GM18951 (cell line): ENCODE measurements at regions not wholly inside any gene's neighbourhood (a gene's known extent, or its start where the extent isn't known, plus 50 kb on each side); places are given as distances from the start of the nearest gene placed in this dataset.
"Not testable (repeated sequence)": the region's sequence is repeated elsewhere in the genome, so short reads cannot be mapped to it uniquely, and the experiment has no call there.

Experiments
- POLR2A ChIP-seq: IDR thresholded peaks from 4 replicates; pipeline ENCODE4 v1.6.1; 2011; ENCODE audit warnings: mild to moderate bottlenecking; ENCODE audit not compliant: insufficient read length, insufficient read depth; ENCODE audit errors: extremely low read depth
- in situ Hi-C: fragments of 300-500 bp; cut with MboI; formaldehyde crosslinking; loops from one replicate; pipeline ENCODE4 v1.12.0; 2022; ENCODE audit warnings: low sequenced_read_pairs, mixed read lengths, inconsistent platforms; ENCODE audit not compliant: unreplicated experiment

DNA sequence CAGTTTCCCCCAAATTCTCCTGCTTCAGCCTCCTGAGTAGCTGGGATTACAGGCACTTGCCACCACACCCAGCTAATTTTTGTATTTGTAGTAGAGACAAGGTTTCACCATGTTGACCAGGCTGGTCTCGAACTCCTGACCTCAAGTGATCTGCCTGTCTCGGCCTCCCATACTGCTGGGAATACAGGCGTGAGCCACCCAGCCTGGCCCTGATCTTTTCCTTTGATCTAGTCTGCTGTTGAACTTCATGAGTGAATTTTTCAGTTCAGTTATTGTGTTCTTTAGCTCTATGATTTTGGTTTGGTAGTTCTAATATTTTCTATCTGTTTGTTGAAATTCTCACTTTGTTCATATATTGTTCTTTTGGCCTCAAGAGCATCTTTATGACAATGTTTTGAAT is 83.4 kb upstream of the RAP2C start:
- in situ Hi-C loops, result not testable (repeated sequence)

GRCh38 chrX:132294776-132295495 is 75.7 kb upstream of the RAP2C start:
- in situ Hi-C loops, result loop anchor here (10.0 kb wide), 1 partner anchor 310 kb away; no protein-coding TSS in a partner anchor
- TF ChIP-seq POLR2A, result no peak

- in situ Hi-C loops, result loop anchor here (10.0 kb wide), 1 partner anchor 311 kb away; no protein-coding TSS in a partner anchor
- no peak for TF ChIP-seq POLR2A
Observed at GRCh38 chrX:132294192-132294591, 74.9 kb upstream of the RAP2C start.

- no peak for TF ChIP-seq POLR2A
- in situ Hi-C loops, result loop anchor here (10.0 kb wide), 1 partner anchor 312 kb away; no protein-coding TSS in a partner anchor
Observed at GRCh38 chrX:132292793-132293192, 73.5 kb upstream of the RAP2C start.

GRCh38 chrX:132277953-132278614 is 58.8 kb upstream of the RAP2C start:
- in situ Hi-C loops, result no loop called here
- no peak for TF ChIP-seq POLR2A

- TF ChIP-seq POLR2A, result no peak
- in situ Hi-C loops, result no loop called here
Observed at GRCh38 chrX:132272826-132273225, 53.6 kb upstream of the RAP2C start.

DNA sequence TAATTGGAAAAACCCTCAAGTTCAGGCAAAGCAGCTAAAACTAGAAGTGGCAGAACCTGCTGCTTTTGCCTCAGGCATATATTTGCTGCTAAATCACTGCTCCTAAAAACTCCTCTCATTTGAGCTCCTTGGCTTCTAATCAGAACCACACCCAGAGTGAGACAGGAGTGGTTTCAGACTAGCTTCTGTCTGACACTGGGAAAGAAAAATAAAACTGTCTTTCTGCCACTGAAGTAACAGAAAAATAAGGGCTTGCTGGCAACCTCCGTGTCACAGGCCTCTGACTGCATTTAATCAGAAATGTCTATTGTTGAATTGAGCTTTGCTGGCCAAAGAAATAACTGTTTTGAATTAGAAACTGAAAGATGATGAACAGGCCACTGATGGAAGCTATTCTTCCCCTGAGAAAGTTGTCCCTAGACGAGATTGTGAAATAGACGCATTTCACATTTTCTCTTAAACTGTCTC is 52.1 kb upstream of the RAP2C start:
- in situ Hi-C loops, result no loop called here
- TF ChIP-seq POLR2A, result no peak

DNA sequence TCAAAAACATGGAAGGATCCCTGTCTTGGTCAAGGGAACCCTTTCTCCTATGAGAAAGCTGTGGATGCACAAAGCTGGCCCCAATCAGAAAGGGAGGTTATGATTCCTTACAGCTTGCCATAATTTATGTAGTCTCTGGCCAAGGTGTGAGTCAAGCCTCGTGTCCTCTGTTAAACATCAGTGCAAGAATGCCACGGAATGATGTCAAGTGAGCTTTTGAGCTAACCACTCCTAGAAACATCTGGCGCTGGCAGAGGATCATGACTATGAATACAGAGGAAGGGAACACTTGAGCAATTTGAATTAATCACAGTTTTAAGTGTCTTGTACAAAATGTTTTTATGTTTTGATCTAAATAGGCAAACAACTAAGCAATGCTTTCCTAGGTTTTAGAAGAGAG is 51.5 kb upstream of the RAP2C start:
- in situ Hi-C loops, result no loop called here
- no peak for TF ChIP-seq POLR2A

DNA sequence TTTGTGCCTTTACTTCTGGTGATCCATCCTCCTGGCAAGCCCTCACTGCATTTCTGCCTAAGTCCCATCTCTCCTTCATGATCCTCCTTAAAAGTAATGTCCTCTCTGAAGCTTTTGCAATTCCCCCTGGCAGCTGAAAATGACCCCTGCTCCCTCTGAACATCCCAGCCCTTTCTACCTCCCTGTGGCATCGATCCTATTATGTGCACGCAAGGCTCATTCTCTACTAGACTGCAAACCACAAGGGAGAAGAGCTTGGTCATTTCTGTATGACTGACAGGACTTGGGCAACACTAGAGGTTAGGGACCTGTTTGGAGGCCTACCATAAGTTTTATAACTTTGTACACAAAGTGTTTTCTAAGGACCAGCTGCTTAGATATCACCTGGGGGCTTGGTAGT is 50.8 kb upstream of the RAP2C start:
- TF ChIP-seq POLR2A, result no peak
- in situ Hi-C loops, result no loop called here
